HG03571 (cell line): ENCODE measurements at regions not wholly inside any gene's neighbourhood (a gene's known extent, or its start where the extent isn't known, plus 50 kb on each side); places are given as distances from the start of the nearest gene placed in this dataset.
"Not testable (repeated sequence)": the region's sequence is repeated elsewhere in the genome, so short reads cannot be mapped to it uniquely, and the experiment has no call there.

Source experiments
- ATAC-seq: cut with Tn5 transposase; IDR thresholded peaks from one replicate; pipeline ENCODE4 v1.9.1; 2021; ENCODE audit not compliant: unreplicated experiment

DNA sequence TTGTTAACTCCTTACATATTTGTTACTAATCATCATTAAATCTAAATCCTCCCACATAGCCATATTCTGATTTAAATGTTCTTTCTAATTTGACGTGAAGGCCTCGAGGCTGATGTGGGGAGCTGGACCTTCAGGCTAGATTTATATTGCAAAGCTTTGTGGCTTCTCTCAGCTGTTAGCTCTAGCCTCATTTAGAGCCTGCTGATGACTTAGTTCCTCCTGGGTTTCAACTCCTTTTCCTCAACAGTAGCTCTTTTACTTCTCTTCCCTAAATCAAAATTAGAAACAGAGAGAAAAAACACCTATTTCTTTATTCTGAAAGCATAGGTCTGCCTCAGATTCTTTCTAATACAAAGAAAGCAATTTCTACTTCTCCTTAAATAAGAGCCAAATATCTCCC lies 477.5 kb upstream of the CCDC196 start:
- ATAC-seq = no peak

DNA sequence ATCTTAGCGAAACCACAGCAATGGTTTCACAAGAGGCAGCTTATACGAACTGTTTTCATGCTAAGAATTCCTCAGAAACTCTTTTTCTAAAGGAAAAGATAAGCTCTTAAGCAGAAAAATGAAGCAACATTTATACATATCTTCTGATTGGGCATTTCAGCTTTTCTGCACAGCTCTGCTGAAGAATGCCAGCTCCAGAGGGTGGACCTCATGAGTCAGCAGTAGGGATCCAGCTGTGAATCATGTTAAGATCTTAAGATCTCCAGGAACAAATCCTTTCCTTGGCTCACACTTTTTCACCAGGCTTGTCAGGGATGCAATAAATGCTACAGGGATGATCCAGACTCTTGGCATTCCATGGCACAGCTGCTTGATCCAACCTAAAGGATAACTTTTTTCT lies 477.1 kb upstream of the CCDC196 start:
- no peak for ATAC-seq

DNA sequence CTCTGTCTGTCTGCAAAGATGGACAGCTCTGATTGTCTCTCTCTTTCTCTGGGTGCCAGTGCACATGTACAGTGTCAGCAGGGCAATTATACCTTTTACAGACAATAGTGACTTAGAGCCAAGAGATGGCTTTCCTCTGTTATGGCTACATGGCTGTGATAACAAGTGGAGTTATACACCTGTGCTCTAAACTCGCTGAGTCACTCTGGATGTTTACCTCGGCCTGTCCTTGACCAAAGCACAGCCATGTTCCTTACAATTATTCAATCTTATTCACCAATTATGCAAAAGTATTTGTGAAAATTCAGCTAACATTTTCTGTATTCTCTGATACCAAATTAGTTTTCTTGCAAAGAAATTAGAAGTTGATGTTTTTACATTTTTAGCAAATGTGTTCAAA lies 475.5 kb upstream of the CCDC196 start:
- ATAC-seq = no peak

DNA sequence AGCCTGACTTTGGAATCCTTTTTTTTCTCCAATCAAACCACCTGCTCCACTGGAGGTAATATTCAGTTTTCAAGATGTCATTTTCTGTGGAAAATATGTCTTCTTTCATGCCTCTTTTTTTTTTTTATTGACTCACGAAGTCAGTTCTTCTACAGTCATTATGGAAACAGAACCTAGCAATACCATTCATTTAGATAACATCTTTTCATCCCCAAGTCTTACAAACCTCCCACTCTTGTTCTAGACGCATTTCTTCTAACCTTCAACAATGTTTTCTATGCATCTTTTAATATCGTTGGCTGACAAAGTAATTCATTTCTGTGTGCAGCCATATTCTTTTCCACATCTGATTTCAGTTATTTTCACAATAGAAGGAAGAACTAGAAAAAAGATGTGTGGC lies 474.3 kb upstream of the CCDC196 start:
- no peak for ATAC-seq

DNA sequence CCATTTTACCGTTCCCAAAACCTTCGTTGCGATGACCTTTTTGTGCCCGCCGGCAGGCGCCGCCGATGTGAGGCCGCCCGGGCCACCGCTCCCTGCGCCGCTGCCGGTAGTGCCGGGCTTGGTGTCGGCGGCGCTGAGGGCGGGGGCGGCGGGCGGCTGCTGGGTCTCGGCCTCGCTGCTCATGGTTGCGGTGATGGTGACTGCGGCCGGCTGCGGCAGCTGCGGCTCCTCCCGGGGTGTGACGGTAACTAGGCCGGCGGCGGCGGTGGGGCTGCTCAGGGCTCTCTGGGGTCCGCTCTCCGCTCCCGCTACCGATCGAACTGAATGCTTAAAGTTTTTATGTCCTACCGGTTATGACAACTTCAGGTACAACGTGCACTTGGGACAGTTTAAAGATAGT lies 472.6 kb upstream of the CCDC196 start:
- ATAC-seq = not testable (repeated sequence)

DNA sequence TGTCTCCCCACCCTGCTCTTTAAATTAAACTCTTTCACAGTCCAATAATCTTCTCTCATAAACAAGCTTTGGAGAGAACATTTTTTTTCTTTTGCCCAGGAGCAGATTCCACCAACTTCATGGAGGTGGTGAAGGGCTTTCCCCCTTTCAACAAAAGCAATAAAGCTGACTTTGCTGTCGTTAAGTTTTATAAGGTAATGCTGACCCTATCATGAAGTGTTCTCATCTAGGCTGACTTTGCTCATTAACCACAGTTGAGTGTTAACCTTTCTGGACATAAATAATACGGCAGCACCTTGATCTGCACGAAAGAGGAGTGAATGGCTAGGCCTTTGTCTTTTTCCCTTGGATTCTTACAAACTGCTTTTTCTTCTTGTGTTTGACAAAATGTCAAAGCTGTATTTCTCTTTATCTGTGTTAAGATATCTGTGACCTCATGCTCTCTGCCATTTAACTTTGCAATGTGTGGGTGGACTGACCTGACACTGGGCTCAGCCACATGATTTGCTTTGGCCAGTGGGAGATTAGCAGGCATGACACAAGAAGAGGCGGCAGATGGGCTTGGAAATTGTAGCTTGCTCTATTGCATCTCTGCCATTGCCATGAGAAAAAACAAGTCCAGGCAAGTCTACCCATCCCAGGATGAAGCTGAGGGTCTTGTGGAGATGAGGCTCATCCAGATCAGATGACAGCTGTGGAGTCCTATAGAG lies 470.9 kb upstream of the CCDC196 start:
- no peak for ATAC-seq

DNA sequence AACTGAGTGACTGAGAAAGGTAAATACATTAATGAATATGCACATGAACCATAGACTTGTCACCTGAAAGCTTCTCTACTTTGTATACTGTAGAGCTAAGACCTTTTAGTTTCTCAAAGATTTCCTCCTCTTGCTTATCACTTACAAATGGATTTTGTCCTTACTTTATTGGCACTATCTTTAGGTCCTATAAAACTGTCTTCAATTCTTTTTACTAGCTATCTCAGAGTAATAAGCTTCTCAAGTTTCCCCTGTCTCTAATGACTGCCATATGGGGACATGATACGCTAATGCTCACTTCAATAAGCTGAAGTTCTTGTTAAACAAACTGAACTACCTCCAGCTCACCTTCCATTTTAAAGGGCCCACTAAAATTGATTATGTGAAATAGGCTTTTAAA lies 468.2 kb upstream of the CCDC196 start:
- no peak for ATAC-seq

DNA sequence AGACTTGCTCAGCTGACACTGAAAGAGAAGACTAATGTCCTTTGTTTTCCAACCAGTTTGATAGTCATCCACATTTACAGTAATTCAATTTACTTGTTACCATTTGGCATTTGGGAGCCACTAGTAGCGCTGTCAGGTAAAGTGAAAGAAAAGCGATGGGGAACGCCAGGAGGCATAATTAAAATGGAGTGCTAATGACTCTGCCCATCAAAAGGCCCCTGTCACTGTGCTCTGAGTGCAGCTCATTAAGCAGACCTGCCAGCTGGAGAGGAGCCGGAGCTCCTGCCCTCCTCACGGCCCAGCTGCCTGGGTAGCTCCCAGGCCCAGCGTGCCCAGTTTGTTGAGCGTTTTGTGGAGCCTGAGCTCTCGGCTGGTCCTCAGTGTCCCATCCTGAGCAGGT lies 463.6 kb upstream of the CCDC196 start:
- ATAC-seq = no peak

DNA sequence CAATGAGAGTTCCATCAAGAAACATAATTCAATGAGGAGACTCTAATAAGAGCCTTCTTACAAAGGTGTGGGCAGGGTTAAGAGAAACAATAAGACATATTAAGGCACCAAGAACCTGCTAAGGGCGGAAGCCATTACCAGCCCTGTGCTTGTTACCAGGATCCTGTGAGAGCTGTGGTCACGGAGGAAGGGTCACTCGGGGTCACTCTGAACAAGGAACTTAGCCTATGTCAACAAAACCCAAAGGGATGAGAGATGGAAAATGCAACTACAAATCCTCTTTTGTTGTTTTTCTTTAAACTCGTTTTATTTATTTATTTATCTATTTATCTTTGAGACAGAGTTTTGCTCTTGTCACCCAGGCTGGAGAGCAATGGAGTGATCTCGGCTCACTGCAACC lies 460.4 kb upstream of the CCDC196 start:
- no peak for ATAC-seq

DNA sequence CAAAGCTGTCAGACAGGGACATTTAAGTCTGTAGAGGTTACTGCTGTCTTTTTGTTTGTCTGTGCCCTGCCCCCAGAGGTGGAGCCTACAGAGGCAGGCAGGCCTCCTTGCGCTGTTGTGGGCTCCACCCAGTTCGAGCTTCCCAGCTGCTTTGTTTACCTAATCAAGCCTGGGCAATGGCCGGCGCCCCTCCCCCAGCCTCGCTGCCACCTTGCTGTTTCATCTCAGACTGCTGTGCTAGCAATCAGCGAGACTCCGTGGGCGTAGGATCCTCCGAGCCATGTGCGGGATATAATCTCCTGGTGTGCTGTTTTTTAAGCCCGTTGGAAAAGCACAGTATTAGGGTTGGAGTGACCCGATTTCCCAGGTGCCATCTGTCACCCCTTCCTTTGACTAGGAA lies 454.2 kb upstream of the CCDC196 start:
- not testable (repeated sequence) for ATAC-seq

DNA sequence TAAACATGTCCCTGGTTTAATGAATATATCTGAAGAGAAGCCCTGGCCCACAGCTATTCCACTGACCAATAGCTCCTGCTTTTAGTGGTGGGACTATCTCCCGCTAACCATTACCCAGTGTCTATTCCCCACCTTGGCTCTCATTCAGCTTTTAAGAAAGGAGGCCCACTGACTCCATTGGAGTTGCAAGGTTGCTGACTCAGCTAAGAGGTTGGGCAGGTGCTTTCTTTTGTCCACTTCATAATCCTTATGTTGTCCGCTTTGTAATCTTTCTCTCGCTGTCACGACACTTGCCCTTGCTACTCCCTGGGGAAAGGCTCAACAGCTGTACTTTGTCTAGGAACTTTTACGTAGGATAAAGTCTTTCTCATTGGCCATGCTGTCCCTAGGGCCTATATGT lies 453.4 kb upstream of the CCDC196 start:
- ATAC-seq = no peak

DNA sequence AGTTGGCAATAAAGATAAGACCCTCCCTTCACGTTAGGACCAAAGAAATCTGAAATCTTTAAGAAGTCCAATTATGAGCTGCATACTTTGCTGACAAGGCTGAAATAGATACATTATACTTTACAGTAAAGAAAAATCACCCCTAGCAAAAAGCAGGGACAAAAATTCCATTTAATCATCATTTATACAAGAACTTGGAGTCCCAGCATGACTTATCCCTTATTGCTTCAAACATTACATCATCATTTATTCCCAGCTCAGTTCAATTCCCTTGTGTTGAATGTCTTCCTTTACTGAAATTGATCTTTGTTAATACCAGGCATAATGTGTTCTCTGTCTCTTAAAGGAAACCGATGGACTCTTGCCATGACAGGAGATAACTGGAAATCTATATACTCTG lies 449.6 kb upstream of the CCDC196 start:
- ATAC-seq = no peak

DNA sequence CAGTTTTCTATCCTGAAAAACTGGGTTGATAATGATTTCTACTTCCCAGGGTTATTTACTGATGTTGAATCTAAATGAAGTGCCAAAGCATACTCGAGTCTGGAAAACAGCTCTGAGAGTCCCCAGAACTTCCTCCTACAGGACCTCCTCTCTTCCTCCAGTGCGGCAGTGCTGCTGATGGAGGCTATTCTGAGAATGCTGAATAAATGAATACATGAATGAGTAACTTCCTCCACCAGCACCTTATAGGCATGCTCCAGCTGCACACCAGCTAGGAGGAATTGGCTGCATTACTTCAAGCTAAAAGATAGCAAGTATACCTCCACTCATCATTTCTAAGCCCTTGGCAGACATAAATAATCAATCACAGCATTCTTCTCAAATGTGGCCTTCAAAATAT lies 448.8 kb upstream of the CCDC196 start:
- no peak for ATAC-seq

DNA sequence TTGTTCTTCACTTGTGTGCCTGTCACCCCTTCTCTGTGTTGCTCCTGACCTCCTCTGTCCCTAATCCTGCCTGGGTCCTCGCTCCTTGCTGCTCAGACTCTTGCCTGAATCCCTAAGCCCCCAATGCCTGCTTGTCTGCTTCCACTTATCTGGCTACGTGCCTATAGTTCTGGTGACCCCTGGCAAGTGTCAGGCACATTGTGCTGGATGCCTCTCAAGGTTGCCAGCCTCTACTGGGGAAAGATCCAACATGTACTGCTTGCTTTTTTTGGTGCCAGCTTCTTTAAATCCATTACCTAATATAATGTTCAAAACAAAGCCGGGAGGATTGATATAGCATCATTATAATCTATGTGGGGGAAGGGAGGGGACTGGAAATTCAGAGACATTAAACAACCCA lies 448.0 kb upstream of the CCDC196 start:
- no peak for ATAC-seq

DNA sequence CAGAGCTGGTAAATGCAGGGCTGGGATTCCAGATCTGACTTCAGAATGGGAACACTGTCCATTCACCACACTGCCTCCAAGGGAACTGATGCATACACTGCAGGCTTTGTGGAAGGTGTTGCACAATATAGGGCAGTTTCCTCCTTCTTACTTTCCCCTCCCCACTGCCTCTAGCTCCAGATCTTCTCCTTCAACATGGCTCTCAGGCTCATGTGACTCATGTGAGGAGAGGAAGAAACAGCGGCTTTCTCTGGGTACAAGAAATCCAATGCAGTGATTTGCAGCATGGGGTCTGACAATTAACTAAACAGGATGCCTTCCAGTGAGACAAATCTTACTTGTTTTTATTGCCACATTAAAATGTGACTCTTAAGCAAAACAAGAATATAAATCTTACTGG lies 447.6 kb upstream of the CCDC196 start:
- no peak for ATAC-seq

DNA sequence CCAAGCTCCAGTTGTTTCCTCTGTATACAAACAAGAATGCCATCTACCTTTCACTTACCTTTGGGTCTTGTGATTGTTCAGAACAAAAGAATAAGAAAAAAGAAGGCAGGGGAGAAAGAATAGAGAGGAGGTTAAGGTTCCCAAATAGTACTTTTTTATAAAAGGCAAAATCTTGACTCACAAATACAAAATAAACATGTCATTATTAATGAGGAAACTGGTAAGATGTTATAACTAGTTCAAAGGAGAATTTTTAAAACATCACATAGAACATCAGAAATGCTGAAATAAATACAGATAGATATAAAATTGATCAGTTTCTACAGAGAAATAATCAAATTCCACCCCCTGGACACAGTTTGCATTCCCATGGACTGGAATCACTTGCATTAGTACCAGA lies 446.7 kb upstream of the CCDC196 start:
- ATAC-seq = no peak

DNA sequence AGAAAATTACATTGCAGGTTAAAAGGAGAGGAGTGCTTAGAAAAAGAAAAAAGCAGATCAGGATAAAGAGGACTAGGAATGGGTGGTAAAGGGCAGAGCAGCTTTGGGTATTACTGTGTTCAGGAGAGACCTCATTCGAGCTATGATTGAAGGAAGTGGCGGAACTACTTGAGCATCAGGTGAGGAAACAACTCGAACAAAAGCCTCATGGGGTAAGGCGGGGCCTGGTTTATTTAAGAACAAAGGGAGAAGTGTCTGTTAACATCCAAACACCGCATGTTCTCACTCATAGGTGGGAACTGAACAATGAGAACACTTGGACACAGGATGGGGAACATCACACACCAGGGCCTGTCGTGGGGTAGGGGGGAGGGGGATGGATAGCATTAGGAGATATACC lies 444.6 kb upstream of the CCDC196 start:
- no peak for ATAC-seq

DNA sequence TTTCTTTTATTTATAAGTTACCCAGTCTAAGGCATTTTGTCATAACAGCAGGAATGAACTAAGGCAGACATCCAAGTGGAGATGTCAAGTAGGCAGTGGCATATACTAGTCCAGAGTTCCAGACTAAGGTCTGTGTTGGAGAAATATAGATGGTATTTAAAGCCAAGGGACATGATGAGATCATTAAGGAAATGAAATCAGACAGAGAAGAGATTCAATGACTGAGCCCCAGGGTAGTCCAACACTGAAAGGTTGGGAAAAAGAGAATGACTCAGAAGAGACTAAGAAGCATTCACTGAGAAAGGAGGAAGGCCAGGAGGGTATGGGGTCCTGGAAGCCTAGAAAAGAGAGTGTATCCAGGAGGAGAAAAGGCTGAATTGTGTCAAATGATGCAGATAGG lies 442.2 kb upstream of the CCDC196 start:
- ATAC-seq = no peak

DNA sequence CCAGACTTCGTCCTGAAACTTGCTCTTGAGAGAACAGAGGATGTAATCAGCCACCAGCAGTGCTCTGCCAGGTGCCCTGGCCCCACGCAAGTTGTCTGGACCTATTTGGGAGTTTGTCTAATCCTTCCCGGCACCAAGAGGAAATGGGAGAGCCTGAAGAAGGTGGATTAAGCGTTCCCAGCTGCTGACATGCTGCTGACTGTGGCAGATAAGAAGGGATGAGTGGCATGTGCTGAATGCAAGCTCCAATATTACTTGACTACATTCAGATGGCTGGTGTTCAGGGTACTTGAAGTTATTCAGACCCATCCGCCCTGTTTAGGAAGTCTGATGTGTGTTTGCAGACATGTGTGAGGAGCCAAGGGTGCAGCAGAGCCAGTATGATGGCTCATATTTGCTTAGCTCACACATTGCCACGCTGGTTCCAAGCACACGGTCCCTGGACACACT lies 440.6 kb upstream of the CCDC196 start:
- no peak for ATAC-seq

DNA sequence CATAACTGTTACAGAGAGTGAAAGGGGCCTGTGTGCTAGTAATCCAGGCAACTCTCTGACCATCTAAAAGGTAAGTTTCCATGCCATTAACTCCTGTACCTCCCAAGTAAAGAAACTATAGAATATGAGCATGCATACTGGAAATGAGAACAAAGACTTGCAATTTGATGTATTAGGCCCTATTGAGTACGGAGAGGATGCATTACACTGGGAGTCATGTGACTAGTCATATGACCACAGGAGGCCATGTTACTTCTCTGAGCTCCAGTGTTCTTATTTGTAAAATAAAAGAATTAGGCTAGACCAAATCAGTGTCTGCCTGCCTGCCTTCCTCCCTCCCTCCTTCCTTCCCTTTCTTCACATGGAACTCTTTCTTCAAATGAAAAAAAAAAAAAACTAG lies 440.1 kb upstream of the CCDC196 start:
- no peak for ATAC-seq

DNA sequence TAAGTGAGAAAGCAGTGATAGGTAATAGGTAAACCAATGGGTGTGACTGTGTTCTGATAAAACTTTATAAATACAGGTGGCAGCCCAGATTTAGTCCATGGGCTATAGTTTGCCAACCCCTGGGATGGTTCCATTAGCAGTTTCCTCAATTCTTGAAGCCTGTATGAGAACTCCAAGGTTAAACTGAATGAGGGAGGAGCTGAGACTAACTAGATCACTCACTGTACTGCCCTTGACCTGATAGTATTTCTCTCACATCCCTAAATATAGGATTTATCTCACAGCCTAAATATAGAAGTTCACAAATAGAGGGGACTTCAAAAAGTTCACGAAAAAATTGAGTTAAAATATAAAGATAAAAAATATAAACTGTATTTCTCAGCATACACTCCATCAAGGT lies 439.6 kb upstream of the CCDC196 start:
- no peak for ATAC-seq

DNA sequence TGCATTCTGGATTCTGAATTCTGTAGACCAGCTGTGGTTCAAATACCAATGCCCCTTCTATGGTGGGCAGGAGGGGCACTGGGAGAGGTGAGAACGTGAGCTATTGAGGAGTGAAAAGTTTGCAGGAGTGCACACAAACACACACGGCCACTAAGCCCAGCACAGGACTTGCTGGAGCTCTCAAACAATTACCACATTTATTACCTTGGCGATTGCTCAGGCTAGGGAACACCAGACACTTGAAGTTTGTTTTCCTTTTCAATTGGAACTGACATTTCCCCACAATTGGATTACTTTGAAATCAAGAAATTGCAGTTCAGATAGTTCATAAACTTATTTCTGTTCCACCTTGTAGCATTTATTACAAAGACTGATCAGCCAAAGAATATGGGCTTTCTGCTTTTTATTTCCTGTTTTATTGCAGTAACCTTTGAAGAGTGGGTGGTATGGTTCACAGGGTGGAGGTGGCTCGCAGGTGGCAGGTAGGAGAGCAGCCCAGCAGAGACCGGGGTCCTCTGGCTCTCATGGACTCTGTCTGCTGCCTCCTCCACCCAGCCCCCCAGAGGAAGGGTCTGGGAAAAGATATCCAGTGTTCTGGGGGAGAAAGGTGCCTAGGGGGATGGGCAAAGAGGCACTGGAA lies 429.8 kb upstream of the CCDC196 start:
- no peak for ATAC-seq

DNA sequence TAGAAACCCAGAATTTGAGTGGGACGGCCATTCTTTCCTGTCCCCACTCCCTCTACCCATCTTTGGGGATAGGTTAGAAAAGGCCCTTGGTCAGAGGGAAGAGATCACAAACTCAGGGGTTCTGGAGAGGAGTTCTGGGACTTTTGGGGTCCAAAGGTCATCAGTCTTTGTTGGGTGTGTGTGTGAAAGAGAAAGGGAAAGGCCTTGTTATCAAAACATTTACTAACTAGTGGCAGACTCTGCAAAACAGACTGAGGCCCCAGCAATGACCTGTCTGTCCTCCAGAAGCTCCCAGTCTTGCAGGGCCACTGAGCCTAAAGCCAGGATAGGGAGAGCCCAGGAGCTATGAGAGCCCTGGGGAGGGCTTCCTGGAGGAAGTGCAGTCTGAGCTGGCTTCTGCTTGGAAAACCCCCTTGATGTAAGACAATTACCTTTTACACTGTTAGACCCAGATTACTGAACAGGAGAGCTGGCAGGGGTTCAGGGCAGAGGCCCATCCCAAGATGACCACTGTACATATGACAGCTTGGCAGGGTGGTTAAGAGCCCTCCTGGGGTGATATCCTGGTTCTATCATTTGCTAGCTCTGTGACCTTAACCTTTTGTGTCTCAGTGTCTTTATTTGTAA lies 429.1 kb upstream of the CCDC196 start:
- ATAC-seq = no peak
